ENCODE measurements at regions not wholly inside any gene's neighbourhood (a gene's known extent, or its start where the extent isn't known, plus 50 kb on each side); places are given as distances from the start of the nearest gene placed in this dataset.

DNA sequence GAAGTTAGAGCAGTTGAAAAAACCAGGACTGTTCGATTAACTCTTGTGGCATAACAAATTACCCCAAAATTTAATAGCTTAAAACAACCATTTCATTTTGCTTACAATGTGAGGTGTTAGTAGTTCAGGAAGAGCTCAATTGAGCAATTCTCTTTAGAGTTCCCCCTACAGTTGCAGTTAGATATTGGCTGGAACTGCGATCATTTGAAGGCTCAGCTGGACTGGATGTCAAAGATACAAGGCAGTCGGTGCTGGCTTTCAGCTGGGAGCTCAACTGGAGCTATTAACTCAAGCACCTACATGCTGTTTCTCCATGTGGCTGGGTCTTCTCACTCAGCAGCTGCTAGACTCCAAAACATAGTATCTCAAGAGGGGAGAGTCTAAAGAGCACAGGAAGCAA is 96.0 kb upstream of the LOC128125822 start:
- TF ChIP-seq, protein P1, sequence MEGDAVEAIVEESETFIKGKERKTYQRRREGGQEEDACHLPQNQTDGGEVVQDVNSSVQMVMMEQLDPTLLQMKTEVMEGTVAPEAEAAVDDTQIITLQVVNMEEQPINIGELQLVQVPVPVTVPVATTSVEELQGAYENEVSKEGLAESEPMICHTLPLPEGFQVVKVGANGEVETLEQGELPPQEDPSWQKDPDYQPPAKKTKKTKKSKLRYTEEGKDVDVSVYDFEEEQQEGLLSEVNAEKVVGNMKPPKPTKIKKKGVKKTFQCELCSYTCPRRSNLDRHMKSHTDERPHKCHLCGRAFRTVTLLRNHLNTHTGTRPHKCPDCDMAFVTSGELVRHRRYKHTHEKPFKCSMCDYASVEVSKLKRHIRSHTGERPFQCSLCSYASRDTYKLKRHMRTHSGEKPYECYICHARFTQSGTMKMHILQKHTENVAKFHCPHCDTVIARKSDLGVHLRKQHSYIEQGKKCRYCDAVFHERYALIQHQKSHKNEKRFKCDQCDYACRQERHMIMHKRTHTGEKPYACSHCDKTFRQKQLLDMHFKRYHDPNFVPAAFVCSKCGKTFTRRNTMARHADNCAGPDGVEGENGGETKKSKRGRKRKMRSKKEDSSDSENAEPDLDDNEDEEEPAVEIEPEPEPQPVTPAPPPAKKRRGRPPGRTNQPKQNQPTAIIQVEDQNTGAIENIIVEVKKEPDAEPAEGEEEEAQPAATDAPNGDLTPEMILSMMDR (IDR thresholded peaks at IDR 0.05 in 4 of 5, conservative IDR thresholded peaks at IDR 0.05 in 1 of 5), result peak in 2 of 5 experiments; percentile 12 to 17
- no peak for TF ChIP-seq POLR2A (IDR thresholded peaks at IDR 0.05)
